ENCODE measurements at regions not wholly inside any gene's neighbourhood (a gene's known extent, or its start where the extent isn't known, plus 50 kb on each side); places are given as distances from the start of the nearest gene placed in this dataset.

DNA sequence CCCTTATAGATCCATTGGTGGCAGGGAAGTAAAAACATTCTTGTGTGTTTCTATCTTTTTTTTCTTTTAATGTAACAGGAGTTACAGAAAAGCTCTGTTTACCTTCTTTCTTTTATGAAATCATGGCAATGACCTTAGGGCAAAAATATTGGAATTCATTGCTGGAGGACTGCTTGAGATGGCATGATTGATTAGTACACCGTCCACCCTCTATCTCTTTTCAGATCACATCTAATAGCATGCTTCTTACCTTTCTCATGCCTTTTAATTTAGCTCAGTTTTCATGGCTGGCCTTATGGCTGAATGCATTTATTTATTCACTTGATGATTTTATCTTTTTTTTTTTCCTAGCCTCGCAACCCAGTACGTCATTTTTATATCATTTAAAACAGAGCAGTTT is 177.6 kb upstream of the CDH20 start:
- POLR2A ChIA-PET (ENCODE audit: partially characterized antibody), result no interaction called here
- no peak overlapping the region for H2AFZ ChIP-seq (ENCODE audit: low read length)
- WGBS, 2 experiments (ENCODE audit: extremely low coverage in 1 of 2, insufficient coverage in 1 of 2, insufficient read length in 1 of 2, insufficient replicate concordance in 2 of 2, low coverage in 1 of 2, low lambda C conversion rate in 2 of 2, missing lambda C conversion rate in 1 of 2), result 95% methylated on average over 3 of the region's 3 CpGs; no CpG with 5 or more reads in 1 of the 2 experiments
- TF ChIP-seq, protein P1, sequence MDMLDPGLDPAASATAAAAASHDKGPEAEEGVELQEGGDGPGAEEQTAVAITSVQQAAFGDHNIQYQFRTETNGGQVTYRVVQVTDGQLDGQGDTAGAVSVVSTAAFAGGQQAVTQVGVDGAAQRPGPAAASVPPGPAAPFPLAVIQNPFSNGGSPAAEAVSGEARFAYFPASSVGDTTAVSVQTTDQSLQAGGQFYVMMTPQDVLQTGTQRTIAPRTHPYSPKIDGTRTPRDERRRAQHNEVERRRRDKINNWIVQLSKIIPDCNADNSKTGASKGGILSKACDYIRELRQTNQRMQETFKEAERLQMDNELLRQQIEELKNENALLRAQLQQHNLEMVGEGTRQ (IDR thresholded peaks at IDR 0.05; ENCODE audit: low read length), result no peak
- no peak for TF ChIP-seq SAP30 (IDR thresholded peaks at IDR 0.05; ENCODE audit: insufficient read depth, insufficient replicate concordance, low read length)
- no peak for TF ChIP-seq EGR1 (IDR thresholded peaks at IDR 0.05; ENCODE audit: borderline replicate concordance, low read depth, low read length)
- no peak for TF ChIP-seq RXRA (IDR thresholded peaks at IDR 0.05; ENCODE audit: insufficient read depth, low read depth, low read length)
- TF ChIP-seq POLR2AphosphoS5 (IDR thresholded peaks at IDR 0.05; ENCODE audit: low read depth, low read length), result no peak
- TF ChIP-seq, protein P2, sequence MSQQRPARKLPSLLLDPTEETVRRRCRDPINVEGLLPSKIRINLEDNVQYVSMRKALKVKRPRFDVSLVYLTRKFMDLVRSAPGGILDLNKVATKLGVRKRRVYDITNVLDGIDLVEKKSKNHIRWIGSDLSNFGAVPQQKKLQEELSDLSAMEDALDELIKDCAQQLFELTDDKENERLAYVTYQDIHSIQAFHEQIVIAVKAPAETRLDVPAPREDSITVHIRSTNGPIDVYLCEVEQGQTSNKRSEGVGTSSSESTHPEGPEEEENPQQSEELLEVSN (IDR thresholded peaks at IDR 0.05), result no peak
- no peak for TF ChIP-seq SP2 (IDR thresholded peaks at IDR 0.05; ENCODE audit: low read length)
- TF ChIP-seq, protein P3, sequence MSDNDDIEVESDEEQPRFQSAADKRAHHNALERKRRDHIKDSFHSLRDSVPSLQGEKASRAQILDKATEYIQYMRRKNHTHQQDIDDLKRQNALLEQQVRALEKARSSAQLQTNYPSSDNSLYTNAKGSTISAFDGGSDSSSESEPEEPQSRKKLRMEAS (IDR thresholded peaks at IDR 0.05), result no peak
- no peak for TF ChIP-seq POLR2A (IDR thresholded peaks at IDR 0.05; ENCODE audit: control extremely low read depth in 1 of 2, low read depth in 2 of 2, low read length in 2 of 2)
- TF ChIP-seq RFX5 (IDR thresholded peaks at IDR 0.05; ENCODE audit: borderline replicate concordance, low read depth, low read length), result no peak
- TF ChIP-seq YY1 (IDR thresholded peaks at IDR 0.05; ENCODE audit: low read depth, low read length), result no peak
- no peak for TF ChIP-seq EP300 (IDR thresholded peaks at IDR 0.05; ENCODE audit: borderline replicate concordance in 1 of 2, low read depth in 2 of 2, low read length in 2 of 2)
- TF ChIP-seq RBBP5 (IDR thresholded peaks at IDR 0.05; ENCODE audit: borderline replicate concordance, low read depth, low read length), result no peak
- no peak for TF ChIP-seq SP4 (IDR thresholded peaks at IDR 0.05; ENCODE audit: low read length)

More for the DNA sequence above, 177.6 kb upstream of the CDH20 start:
- Histone ChIP-seq H3K18ac (ENCODE audit: extremely low read depth, low read length) (no peak overlapping the region), H2AK5ac (ENCODE audit: low read depth, low read length) (no peak overlapping the region), H3K4me3 (ENCODE audit: extremely low read depth in 1 of 4, insufficient read depth in 2 of 4, low read depth in 3 of 4, low read length in 4 of 4) (no peak overlapping the region), H2BK20ac (ENCODE audit: low read length) (no peak overlapping the region), H3K4ac (replicated peaks; ENCODE audit: insufficient read length, low read depth, low read length) (no peak overlapping the region), H3K23me2 (ENCODE audit: low read depth, low read length) (no peaks in the 10 kb centered on the region), H3K9ac (replicated peaks in 1 of 4; ENCODE audit: extremely low read depth in 1 of 4, low read depth in 3 of 4, low read length in 3 of 4) (no peak overlapping the region), H3K27me3 (replicated peaks in 1 of 4; ENCODE audit: control insufficient read depth in 3 of 4, extremely low read depth in 1 of 4, insufficient read depth in 3 of 4, low read length in 3 of 4) (no peaks in the 10 kb centered on the region), H3K27ac (ENCODE audit: low read depth, low read length) (no peak overlapping the region), H2BK15ac (ENCODE audit: low read length) (no peak overlapping the region), H4K20me1 (replicated peaks in 1 of 2; ENCODE audit: control insufficient read depth in 1 of 2, insufficient read depth in 2 of 2, low read length in 2 of 2) (no peaks in the 10 kb centered on the region), H3K4me1 (replicated peaks in 1 of 4; ENCODE audit: control insufficient read depth in 3 of 4, insufficient read depth in 4 of 4, low read length in 3 of 4) (no peaks in the 10 kb centered on the region), H3K79me2 (ENCODE audit: control insufficient read depth in 1 of 2, insufficient read depth in 2 of 2, low read length in 2 of 2) (no peaks in the 10 kb centered on the region), H3K79me1 (ENCODE audit: low read depth, low read length) (no peaks in the 10 kb centered on the region), H3K9me3 (ENCODE audit: insufficient read depth in 2 of 2, low read depth in 1 of 2, low read length in 1 of 2) (no peaks in the 10 kb centered on the region), H3K23ac (ENCODE audit: insufficient read length) (no peak overlapping the region), H4K8ac (ENCODE audit: extremely low read depth, insufficient read depth, low read length) (no peak overlapping the region), H2BK12ac (ENCODE audit: low read depth, low read length) (no peak overlapping the region), H3K56ac (replicated peaks; ENCODE audit: insufficient read length, low read depth, low read length) (no peak overlapping the region), H4K91ac (replicated peaks; ENCODE audit: insufficient read length, low read length) (no peak overlapping the region), H3K14ac (ENCODE audit: insufficient read length) (no peak overlapping the region), H3K36me3 (ENCODE audit: control insufficient read depth in 2 of 4, insufficient read depth in 4 of 4, low read length in 3 of 4) (no peaks in the 10 kb centered on the region), H4K5ac (ENCODE audit: insufficient read length, low read depth, low read length) (no peak overlapping the region), H2BK5ac (ENCODE audit: low read depth, low read length) (no peak overlapping the region), H2BK120ac (replicated peaks; ENCODE audit: low read depth, low read length) (no peak overlapping the region), H3K4me2 (ENCODE audit: insufficient read depth in 1 of 2, low read depth in 2 of 2, low read length in 2 of 2) (no peak overlapping the region)
- CTCF ChIA-PET (ENCODE audit: partially characterized antibody), result interaction anchor here (0.7 kb wide), 1 partner anchor 22 kb away, joined by 3 read pairs; no protein-coding TSS in a partner anchor
- DNase-seq (ENCODE audit: low read depth in 1 of 2, low spot score in 2 of 2), result no peak
- no peak for FAIRE-seq

All from H1 (cell line).